ENCODE measurements at regions not wholly inside any gene's neighbourhood (a gene's known extent, or its start where the extent isn't known, plus 50 kb on each side); places are given as distances from the start of the nearest gene placed in this dataset.

DNA sequence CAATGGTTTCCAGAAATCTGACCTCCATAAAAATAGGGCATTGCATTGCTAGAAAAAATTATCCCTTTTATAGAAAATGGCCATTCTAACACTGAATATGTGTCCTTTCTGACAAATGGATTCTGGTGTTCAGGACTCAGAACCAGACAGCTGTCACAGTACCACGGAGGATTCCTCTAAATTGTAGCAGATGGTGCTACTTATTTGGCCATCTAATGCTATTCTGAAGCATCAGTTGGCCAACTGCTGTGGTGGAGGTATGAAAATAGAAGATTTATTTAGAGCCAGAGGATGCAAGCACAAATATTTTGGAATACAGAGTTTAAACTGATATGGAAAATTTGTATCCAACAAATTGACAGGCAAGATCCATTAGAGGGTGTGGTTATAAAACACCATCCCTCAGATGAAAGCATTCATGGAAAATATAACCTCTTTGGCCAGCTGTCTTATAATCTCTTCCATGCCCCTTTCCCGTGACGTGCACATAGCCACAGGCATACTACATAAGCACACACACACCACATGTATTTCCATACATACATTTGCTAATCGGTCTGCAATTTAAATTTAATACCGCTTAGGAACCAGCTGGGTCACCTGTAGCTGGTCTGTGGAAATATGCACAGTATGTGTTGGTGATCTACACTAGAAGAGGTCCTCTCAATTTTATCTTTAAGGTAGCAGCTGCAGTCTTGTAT, 302.7 kb upstream of the KCNMB2 start:
- TF ChIP-seq, protein P1, sequence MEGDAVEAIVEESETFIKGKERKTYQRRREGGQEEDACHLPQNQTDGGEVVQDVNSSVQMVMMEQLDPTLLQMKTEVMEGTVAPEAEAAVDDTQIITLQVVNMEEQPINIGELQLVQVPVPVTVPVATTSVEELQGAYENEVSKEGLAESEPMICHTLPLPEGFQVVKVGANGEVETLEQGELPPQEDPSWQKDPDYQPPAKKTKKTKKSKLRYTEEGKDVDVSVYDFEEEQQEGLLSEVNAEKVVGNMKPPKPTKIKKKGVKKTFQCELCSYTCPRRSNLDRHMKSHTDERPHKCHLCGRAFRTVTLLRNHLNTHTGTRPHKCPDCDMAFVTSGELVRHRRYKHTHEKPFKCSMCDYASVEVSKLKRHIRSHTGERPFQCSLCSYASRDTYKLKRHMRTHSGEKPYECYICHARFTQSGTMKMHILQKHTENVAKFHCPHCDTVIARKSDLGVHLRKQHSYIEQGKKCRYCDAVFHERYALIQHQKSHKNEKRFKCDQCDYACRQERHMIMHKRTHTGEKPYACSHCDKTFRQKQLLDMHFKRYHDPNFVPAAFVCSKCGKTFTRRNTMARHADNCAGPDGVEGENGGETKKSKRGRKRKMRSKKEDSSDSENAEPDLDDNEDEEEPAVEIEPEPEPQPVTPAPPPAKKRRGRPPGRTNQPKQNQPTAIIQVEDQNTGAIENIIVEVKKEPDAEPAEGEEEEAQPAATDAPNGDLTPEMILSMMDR (IDR thresholded peaks at IDR 0.05), result no peak
- intact Hi-C loops (cut with DNase I; ENCODE audit: low total_unique reads), result no loop called here
- Histone ChIP-seq H3K27ac (no peak overlapping the region), H3K36me3 (no peaks in the 10 kb centered on the region), H3K4me3 (no peak overlapping the region), H3K27me3 (no peaks in the 10 kb centered on the region), H3K9me3 (no peaks in the 10 kb centered on the region), H3K4me1 (peaks cover 0 to 5% (median 0%) of the 10 kb centered on the region in 4 donors)
- DNase-seq, result no peak

DNA sequence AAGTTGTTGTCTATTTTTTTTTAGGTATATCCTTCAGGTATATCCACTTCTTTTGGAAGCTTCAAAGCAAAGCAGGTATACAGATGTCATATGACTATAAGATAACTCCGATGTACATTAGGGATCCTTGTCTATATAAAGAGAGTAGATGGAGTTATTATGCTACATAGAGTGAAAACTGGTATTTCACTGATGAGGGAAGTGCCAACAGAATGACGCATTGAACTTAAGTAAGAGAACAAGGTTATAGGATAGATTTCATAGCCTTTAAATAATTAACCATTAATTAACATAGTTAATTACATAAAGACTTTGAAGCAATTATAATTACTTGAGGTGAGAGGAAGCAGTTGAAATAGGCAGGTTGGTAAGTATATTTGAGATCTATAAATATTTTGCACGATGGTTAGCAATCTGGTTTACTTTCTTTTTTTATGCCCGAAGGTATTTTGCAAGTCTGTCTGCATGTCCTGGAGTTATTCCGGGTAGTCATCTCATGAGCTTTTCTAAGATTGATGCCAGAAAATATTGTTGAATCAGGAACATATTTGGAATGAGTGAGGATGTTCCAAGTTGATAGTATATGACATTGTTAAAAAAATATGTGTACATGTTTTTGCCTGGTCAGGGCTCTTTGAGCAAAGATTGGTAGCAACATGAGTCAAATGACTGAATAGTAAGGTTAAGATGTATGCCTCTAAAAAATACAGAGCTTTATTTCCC, 299.5 kb upstream of the KCNMB2 start:
- Histone ChIP-seq H3K4me1 (peaks cover 0 to 5% (median 0%) of the 10 kb centered on the region in 4 donors), H3K4me3 (no peak overlapping the region), H3K36me3 (no peaks in the 10 kb centered on the region), H3K27me3 (no peaks in the 10 kb centered on the region), H3K27ac (no peak overlapping the region), H3K9me3 (no peaks in the 10 kb centered on the region)
- TF ChIP-seq, protein P1 (IDR thresholded peaks at IDR 0.05), result no peak
- DNase-seq, result no peak
- intact Hi-C loops (cut with DNase I; ENCODE audit: low total_unique reads), result no loop called here

DNA sequence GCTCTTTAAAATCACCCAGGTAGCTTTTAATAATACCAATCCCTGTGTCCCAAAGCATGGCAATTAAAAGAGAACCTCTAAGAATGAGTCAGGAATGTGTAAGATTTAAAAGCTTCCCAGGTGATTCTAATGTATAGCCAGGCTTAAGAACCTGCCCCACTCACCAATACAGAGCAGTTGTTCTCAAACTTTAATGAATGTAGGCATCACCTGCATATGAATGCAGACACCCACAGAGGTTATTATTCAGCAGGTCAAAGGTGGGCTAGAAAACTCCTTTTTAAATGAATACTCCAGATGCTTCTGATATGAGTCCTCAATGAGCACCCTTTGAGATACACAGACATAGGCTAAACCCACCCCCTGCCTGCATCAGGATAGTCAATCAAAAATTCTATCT, 298.1 kb upstream of the KCNMB2 start:
- Histone ChIP-seq H3K4me3 (no peak overlapping the region), H3K27me3 (no peaks in the 10 kb centered on the region), H3K36me3 (no peaks in the 10 kb centered on the region), H3K4me1 (peaks cover 0 to 5% (median 0%) of the 10 kb centered on the region in 4 donors), H3K27ac (no peak overlapping the region), H3K9me3 (no peaks in the 10 kb centered on the region)
- intact Hi-C loops (cut with DNase I; ENCODE audit: low total_unique reads), result no loop called here
- no peak for DNase-seq
- TF ChIP-seq, protein P1 (IDR thresholded peaks at IDR 0.05), result no peak

DNA sequence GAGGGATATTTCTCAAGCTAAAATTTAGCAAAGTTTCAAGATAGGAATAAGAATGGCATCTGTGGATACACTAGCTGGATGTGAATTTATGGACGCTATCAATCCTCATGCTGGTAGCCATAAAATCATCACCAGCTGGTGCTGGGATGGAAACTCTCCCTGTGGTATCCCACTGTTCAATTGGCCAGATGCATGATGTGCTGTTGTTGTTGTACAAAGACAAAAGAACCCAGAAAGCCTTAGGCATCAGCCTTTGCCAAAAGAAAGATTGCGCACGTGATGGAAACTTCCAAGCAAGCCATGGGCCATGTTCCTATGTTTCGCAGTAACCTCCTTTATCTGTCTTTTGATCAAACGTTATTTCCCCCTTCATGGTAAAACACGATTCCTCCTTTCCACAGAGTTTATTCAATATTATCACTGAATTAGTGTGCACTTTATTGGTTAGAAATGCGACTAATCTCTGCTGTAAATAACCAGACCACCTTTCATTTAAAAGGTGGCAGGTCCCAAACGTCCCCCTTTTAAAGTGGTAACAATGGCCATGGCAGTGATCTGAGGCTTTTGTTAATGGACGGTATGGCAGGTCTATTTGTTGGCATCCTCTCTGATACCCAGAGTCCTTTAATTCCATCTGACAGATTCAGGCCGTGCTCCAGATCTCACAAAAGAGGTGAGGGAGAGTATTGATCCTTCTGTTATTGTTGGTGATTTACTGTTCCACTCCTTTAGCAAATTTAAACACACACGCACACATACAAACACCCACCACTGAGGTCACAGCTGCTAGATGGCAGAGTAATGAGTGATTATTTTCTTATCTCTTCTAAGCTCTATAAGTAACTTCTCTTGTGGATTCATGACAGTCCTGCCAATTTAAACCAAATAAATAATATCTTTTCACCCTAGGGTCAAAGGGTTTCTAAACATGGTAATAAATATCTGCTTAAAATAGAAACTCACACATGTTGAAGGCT, 291.2 kb upstream of the KCNMB2 start:
- Histone ChIP-seq H3K9me3 (no peaks in the 10 kb centered on the region), H3K27ac (no peak overlapping the region), H3K4me1 (peaks cover 0 to 9% (median 0%) of the 10 kb centered on the region in 4 donors), H3K36me3 (no peaks in the 10 kb centered on the region), H3K27me3 (no peaks in the 10 kb centered on the region), H3K4me3 (no peak overlapping the region)
- no peak for DNase-seq
- TF ChIP-seq, protein P1 (IDR thresholded peaks at IDR 0.05), result no peak
- intact Hi-C loops (cut with DNase I; ENCODE audit: low total_unique reads), result no loop called here

DNA sequence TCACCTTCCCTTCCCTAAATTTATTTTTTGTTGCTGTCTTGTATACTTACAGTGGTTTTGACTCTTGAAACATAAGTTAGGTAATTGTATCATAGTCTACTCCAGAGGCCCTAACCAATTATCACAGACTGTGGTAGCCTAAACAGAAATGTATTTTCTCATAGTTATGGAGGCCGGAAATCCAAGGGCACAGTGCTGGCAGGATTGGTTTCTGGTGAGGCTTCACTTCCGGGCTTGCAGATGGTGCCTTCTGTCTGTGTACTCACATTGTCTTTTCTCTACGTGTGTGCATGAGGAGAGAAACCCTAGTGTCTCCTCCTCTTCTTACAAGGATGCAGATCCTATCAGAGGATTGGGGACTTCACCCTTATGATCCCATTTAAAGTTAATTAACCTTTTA, 290.2 kb upstream of the KCNMB2 start:
- no peak overlapping the region for H3K4me3 ChIP-seq
- H3K27me3 ChIP-seq, result no peaks in the 10 kb centered on the region
- no peak for DNase-seq
- intact Hi-C loops (cut with DNase I; ENCODE audit: low total_unique reads), result no loop called here
- H3K36me3 ChIP-seq, result no peaks in the 10 kb centered on the region
- H3K4me1 ChIP-seq, result peaks cover 0 to 9% (median 0%) of the 10 kb centered on the region in 4 donors
- peaks cover 0 to 4% (median 0%) of the 10 kb centered on the region in 3 donors for H3K9me3 ChIP-seq
- H3K27ac ChIP-seq, result no peak overlapping the region
- TF ChIP-seq, protein P1 (IDR thresholded peaks at IDR 0.05), result no peak
